ENCODE measurements at regions not wholly inside any gene's neighbourhood (a gene's known extent, or its start where the extent isn't known, plus 50 kb on each side); places are given as distances from the start of the nearest gene placed in this dataset.

- no peak for DNase-seq (ENCODE audit: low spot score)
Measured at GRCh38 chr12:88996200-88996788, 356.0 kb downstream of the DUSP6 start.

GRCh38 chr12:88994971-88995370 is 357.3 kb downstream of the DUSP6 start:
- no peak for DNase-seq (ENCODE audit: low spot score)

GRCh38 chr12:88994537-88994936 is 357.8 kb downstream of the DUSP6 start:
- DNase-seq (ENCODE audit: low spot score), result no peak

GRCh38 chr12:88993651-88994050 is 358.6 kb downstream of the DUSP6 start:
- DNase-seq (ENCODE audit: low spot score), result peak; percentile 31

- no peak for DNase-seq (ENCODE audit: low spot score)
Measured at GRCh38 chr12:88986056-88986455, 366.2 kb downstream of the DUSP6 start.

GRCh38 chr12:88985631-88986030 is 366.7 kb downstream of the DUSP6 start:
- DNase-seq (ENCODE audit: low spot score), result no peak

GRCh38 chr12:88985011-88985410 is 367.3 kb downstream of the DUSP6 start:
- DNase-seq (ENCODE audit: low spot score), result no peak

- no peak for DNase-seq (ENCODE audit: low spot score)
Measured at GRCh38 chr12:88982694-88983093, 369.6 kb downstream of the DUSP6 start.

GRCh38 chr12:88977115-88977514 is 375.2 kb downstream of the DUSP6 start:
- no peak for DNase-seq (ENCODE audit: low spot score)

GRCh38 chr12:88973998-88974397 is 378.3 kb downstream of the DUSP6 start:
- no peak for DNase-seq (ENCODE audit: low spot score)

GRCh38 chr12:88970740-88971139 is 381.6 kb downstream of the DUSP6 start:
- DNase-seq (ENCODE audit: low spot score), result no peak

- no peak for DNase-seq (ENCODE audit: low spot score)
Measured at GRCh38 chr12:88969127-88969526, 383.2 kb downstream of the DUSP6 start.

GRCh38 chr12:88960213-88960878 is 380.1 kb upstream of the KITLG start:
- no peak for DNase-seq (ENCODE audit: low spot score)

- DNase-seq (ENCODE audit: low spot score), result no peak
Measured at GRCh38 chr12:88958946-88959345, 378.7 kb upstream of the KITLG start.

- no peak for DNase-seq (ENCODE audit: low spot score)
Measured at GRCh38 chr12:88958153-88958552, 377.9 kb upstream of the KITLG start.

- DNase-seq (ENCODE audit: low spot score), result no peak
Measured at GRCh38 chr12:88957358-88957757, 377.1 kb upstream of the KITLG start.

- no peak for DNase-seq (ENCODE audit: low spot score)
Measured at GRCh38 chr12:88955531-88955930, 375.3 kb upstream of the KITLG start.

- DNase-seq (ENCODE audit: low spot score), result no peak
Measured at GRCh38 chr12:88953029-88953586, 372.8 kb upstream of the KITLG start.

- no peak for DNase-seq (ENCODE audit: low spot score)
Measured at GRCh38 chr12:88952562-88952942, 372.3 kb upstream of the KITLG start.

- DNase-seq (ENCODE audit: low spot score), result no peak
Measured at GRCh38 chr12:88951860-88952561, 371.7 kb upstream of the KITLG start.

GRCh38 chr12:88951177-88951576 is 370.9 kb upstream of the KITLG start:
- DNase-seq (ENCODE audit: low spot score), result no peak

- no peak for DNase-seq (ENCODE audit: low spot score)
Measured at GRCh38 chr12:88947486-88948043, 367.3 kb upstream of the KITLG start.
